GM23338 (cell line): ENCODE measurements at regions not wholly inside any gene's neighbourhood (a gene's known extent, or its start where the extent isn't known, plus 50 kb on each side); places are given as distances from the start of the nearest gene placed in this dataset.

ENCODE experiments used
- ATAC-seq: fragments of 200-7000 bp; cut with Tn5 transposase; 3 replicates; pipeline ENCODE4 v1.9.1; 2020
- DNase-seq: peaks from one replicate; pipeline ENCODE4 v3.0.0-alpha.2; 2015; ENCODE audit warnings: low spot score
- H2AFZ ChIP-seq: fragments of 200-600 bp; sonication (generic); 2 replicates; pipeline ENCODE4 v1.8.0; 2016; ENCODE audit warnings: antibody characterized with exemption, mild to moderate bottlenecking, moderate library complexity
- H3F3A ChIP-seq: fragments of 200-600 bp; sonication (generic); replicated peaks from 2 replicates; pipeline ENCODE4 v1.8.0; 2017; ENCODE audit warnings: antibody characterized with exemption, mixed run types, low read depth
- H3K27ac ChIP-seq: fragments of 200-600 bp; sonication (generic); 2 replicates; pipeline ENCODE4 v1.6.1; 2016; ENCODE audit warnings: low read depth
- H3K27me3 ChIP-seq: fragments of 200-600 bp; sonication (generic); 2 replicates; pipeline ENCODE4 v1.8.0; 2016; ENCODE audit warnings: mild to moderate bottlenecking, mixed run types, moderate library complexity; ENCODE audit not compliant: insufficient read depth
- H3K36me3 ChIP-seq: fragments of 200-600 bp; sonication (generic); 2 replicates; pipeline ENCODE4 v1.8.0; 2016; ENCODE audit warnings: mild to moderate bottlenecking; ENCODE audit not compliant: insufficient read depth
- H3K4me1 ChIP-seq: fragments of 200-600 bp; sonication (generic); 2 replicates; pipeline ENCODE4 v1.8.0; 2016; ENCODE audit warnings: mild to moderate bottlenecking, moderate library complexity; ENCODE audit not compliant: insufficient read depth
- H3K4me2 ChIP-seq: fragments of 200-600 bp; sonication (generic); 2 replicates; pipeline ENCODE4 v1.7.1; 2017; ENCODE audit warnings: mixed run types
- H3K4me3 ChIP-seq: fragments of 200-600 bp; sonication (generic); 2 replicates; pipeline ENCODE4 v1.6.1; 2016; ENCODE audit warnings: mixed run types
- H3K79me2 ChIP-seq: fragments of 200-600 bp; sonication (generic); replicated peaks from 2 replicates; pipeline ENCODE4 v1.8.0; 2017; ENCODE audit warnings: mild to moderate bottlenecking; ENCODE audit not compliant: insufficient read depth
- H3K9me2 ChIP-seq: fragments of 200-600 bp; sonication (generic); 2 replicates; pipeline ENCODE4 v1.8.0; 2017; ENCODE audit not compliant: insufficient read depth
- H4K20me1 ChIP-seq: fragments of 200-600 bp; sonication (generic); replicated peaks from 2 replicates; pipeline ENCODE4 v1.8.0; 2017; ENCODE audit warnings: mild to moderate bottlenecking; ENCODE audit not compliant: insufficient read depth
- H3K27ac Mint-ChIP-seq: 2 replicates; pipeline ENCODE4 v1.8.0; 2020; ENCODE audit warnings: inconsistent platforms, mild to moderate bottlenecking, moderate library complexity, mixed read lengths
- H3K27me3 Mint-ChIP-seq: 3 replicates; pipeline ENCODE4 v1.8.0; 2022; ENCODE audit warnings: low read depth, mild to moderate bottlenecking, moderate library complexity, mixed read lengths, inconsistent platforms; ENCODE audit not compliant: insufficient read depth, poor library complexity
- H3K36me3 Mint-ChIP-seq: 3 replicates; pipeline ENCODE4 v1.8.0; 2021; ENCODE audit warnings: low read depth, mild to moderate bottlenecking, inconsistent platforms, moderate library complexity, mixed read lengths
- H3K4me1 Mint-ChIP-seq: 3 replicates; pipeline ENCODE4 v1.8.0; 2020; ENCODE audit warnings: mild to moderate bottlenecking, inconsistent platforms, mixed read lengths
- H3K4me3 Mint-ChIP-seq: 3 replicates; pipeline ENCODE4 v1.8.0; 2021; ENCODE audit warnings: moderate library complexity, mild to moderate bottlenecking, inconsistent platforms, mixed read lengths
- H3K9me3 Mint-ChIP-seq: 3 replicates; pipeline ENCODE4 v1.8.0; 2020; ENCODE audit warnings: moderate library complexity, mild to moderate bottlenecking, inconsistent platforms, mixed read lengths
- EZH2phosphoT487 ChIP-seq: fragments of 200-600 bp; sonication (generic); IDR thresholded peaks from one replicate; pipeline ENCODE4 v1.8.1; 2018; ENCODE audit warnings: antibody characterized with exemption; ENCODE audit not compliant: unreplicated experiment
- NANOG ChIP-seq: IDR thresholded peaks from 2 replicates; pipeline ENCODE4 v1.6.1; 2016; ENCODE audit warnings: antibody characterized with exemption, borderline replicate concordance
- POLR2AphosphoS5 ChIP-seq: IDR thresholded peaks from 2 replicates; pipeline ENCODE4 v1.6.1; 2016; ENCODE audit warnings: antibody characterized with exemption, low read depth
- ZNF114 ChIP-seq: fragments of 250-450 bp; sonication (Bioruptor Pico); IDR thresholded peaks from 2 replicates; pipeline ENCODE4 v1.5.0; 2020; ENCODE audit warnings: mild to moderate bottlenecking, moderate library complexity
- TF ChIP-seq, protein P1 (sequence below): IDR thresholded peaks from one replicate; pipeline ENCODE4 v1.6.1; 2018; ENCODE audit warnings: antibody characterized with exemption; ENCODE audit not compliant: unreplicated experiment
- TF ChIP-seq, protein P2 (sequence below): fragments of 250-450 bp; sonication (Bioruptor Pico); IDR thresholded peaks from 2 replicates; pipeline ENCODE4 v1.5.0; 2020; ENCODE audit warnings: mild to moderate bottlenecking, moderate library complexity
- TF ChIP-seq, protein P3 (sequence below): IDR thresholded peaks from 2 replicates; pipeline ENCODE4 v1.6.1; 2016; ENCODE audit warnings: antibody characterized with exemption

DNA sequence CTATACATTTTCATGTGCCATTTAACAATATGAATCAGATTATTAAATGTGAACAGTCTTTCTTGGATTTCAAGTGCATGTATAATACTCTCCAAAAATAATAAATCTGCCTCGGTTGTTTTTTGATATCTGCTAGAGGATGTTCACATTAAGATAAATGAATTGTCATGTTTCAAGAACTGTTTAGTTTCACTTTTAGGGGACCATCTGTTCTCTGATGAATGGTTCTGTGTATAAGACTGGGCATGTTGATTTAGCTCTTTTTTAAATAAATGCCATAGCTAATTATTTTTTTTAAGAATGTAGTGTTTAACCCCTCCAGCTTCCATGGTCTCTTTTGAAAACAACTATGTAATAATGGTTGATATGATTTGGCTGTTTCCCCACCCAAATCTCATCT, 1245.1 kb upstream of the ADGRL4 start (continued):
- TF ChIP-seq, protein P1, sequence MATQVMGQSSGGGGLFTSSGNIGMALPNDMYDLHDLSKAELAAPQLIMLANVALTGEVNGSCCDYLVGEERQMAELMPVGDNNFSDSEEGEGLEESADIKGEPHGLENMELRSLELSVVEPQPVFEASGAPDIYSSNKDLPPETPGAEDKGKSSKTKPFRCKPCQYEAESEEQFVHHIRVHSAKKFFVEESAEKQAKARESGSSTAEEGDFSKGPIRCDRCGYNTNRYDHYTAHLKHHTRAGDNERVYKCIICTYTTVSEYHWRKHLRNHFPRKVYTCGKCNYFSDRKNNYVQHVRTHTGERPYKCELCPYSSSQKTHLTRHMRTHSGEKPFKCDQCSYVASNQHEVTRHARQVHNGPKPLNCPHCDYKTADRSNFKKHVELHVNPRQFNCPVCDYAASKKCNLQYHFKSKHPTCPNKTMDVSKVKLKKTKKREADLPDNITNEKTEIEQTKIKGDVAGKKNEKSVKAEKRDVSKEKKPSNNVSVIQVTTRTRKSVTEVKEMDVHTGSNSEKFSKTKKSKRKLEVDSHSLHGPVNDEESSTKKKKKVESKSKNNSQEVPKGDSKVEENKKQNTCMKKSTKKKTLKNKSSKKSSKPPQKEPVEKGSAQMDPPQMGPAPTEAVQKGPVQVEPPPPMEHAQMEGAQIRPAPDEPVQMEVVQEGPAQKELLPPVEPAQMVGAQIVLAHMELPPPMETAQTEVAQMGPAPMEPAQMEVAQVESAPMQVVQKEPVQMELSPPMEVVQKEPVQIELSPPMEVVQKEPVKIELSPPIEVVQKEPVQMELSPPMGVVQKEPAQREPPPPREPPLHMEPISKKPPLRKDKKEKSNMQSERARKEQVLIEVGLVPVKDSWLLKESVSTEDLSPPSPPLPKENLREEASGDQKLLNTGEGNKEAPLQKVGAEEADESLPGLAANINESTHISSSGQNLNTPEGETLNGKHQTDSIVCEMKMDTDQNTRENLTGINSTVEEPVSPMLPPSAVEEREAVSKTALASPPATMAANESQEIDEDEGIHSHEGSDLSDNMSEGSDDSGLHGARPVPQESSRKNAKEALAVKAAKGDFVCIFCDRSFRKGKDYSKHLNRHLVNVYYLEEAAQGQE, result no peak
- TF ChIP-seq ZNF114 (CRISPR knock-in tag) (no peak), POLR2AphosphoS5 (no peak)

DNA sequence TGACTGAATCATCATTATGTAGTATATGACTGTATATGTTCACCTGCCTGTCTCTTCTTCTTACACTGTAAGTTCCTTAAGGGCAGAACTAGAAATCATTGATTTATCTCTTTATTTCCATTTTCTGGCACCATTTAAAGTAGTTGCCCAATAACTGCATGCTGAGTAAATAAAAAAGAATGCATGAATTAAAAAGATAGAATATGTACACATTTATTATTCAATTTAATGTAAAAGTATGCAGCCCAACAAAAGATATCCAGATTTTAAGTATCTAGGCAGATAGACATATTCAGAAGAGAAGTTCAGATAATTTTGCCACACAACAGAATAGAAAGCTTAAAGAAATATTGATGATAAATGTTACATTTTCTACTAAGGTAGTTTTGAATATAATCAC, 1244.6 kb upstream of the ADGRL4 start:
- Histone ChIP-seq H3K79me2 (no peaks in the 10 kb centered on the region), H3K4me2 (no peak overlapping the region), H3K9me2 (peaks cover 6% of the 10 kb centered on the region; the same call in 1 of the 2 replicates), H3K27ac (no peak overlapping the region), H3K36me3 (no peaks in the 10 kb centered on the region), H2AFZ (no peak overlapping the region), H4K20me1 (no peaks in the 10 kb centered on the region), H3K4me3 (no peak overlapping the region), H3F3A (no peaks in the 10 kb centered on the region), H3K4me1 (no peaks in the 10 kb centered on the region), H3K27me3 (no peaks in the 10 kb centered on the region)
- H3K4me1 Mint-ChIP-seq, result no peaks in the 10 kb centered on the region
- DNase-seq (no peak), ATAC-seq (no peak)
- H3K27me3 Mint-ChIP-seq, result no peaks in the 10 kb centered on the region
- no peak overlapping the region for H3K4me3 Mint-ChIP-seq
- TF ChIP-seq, protein P2, sequence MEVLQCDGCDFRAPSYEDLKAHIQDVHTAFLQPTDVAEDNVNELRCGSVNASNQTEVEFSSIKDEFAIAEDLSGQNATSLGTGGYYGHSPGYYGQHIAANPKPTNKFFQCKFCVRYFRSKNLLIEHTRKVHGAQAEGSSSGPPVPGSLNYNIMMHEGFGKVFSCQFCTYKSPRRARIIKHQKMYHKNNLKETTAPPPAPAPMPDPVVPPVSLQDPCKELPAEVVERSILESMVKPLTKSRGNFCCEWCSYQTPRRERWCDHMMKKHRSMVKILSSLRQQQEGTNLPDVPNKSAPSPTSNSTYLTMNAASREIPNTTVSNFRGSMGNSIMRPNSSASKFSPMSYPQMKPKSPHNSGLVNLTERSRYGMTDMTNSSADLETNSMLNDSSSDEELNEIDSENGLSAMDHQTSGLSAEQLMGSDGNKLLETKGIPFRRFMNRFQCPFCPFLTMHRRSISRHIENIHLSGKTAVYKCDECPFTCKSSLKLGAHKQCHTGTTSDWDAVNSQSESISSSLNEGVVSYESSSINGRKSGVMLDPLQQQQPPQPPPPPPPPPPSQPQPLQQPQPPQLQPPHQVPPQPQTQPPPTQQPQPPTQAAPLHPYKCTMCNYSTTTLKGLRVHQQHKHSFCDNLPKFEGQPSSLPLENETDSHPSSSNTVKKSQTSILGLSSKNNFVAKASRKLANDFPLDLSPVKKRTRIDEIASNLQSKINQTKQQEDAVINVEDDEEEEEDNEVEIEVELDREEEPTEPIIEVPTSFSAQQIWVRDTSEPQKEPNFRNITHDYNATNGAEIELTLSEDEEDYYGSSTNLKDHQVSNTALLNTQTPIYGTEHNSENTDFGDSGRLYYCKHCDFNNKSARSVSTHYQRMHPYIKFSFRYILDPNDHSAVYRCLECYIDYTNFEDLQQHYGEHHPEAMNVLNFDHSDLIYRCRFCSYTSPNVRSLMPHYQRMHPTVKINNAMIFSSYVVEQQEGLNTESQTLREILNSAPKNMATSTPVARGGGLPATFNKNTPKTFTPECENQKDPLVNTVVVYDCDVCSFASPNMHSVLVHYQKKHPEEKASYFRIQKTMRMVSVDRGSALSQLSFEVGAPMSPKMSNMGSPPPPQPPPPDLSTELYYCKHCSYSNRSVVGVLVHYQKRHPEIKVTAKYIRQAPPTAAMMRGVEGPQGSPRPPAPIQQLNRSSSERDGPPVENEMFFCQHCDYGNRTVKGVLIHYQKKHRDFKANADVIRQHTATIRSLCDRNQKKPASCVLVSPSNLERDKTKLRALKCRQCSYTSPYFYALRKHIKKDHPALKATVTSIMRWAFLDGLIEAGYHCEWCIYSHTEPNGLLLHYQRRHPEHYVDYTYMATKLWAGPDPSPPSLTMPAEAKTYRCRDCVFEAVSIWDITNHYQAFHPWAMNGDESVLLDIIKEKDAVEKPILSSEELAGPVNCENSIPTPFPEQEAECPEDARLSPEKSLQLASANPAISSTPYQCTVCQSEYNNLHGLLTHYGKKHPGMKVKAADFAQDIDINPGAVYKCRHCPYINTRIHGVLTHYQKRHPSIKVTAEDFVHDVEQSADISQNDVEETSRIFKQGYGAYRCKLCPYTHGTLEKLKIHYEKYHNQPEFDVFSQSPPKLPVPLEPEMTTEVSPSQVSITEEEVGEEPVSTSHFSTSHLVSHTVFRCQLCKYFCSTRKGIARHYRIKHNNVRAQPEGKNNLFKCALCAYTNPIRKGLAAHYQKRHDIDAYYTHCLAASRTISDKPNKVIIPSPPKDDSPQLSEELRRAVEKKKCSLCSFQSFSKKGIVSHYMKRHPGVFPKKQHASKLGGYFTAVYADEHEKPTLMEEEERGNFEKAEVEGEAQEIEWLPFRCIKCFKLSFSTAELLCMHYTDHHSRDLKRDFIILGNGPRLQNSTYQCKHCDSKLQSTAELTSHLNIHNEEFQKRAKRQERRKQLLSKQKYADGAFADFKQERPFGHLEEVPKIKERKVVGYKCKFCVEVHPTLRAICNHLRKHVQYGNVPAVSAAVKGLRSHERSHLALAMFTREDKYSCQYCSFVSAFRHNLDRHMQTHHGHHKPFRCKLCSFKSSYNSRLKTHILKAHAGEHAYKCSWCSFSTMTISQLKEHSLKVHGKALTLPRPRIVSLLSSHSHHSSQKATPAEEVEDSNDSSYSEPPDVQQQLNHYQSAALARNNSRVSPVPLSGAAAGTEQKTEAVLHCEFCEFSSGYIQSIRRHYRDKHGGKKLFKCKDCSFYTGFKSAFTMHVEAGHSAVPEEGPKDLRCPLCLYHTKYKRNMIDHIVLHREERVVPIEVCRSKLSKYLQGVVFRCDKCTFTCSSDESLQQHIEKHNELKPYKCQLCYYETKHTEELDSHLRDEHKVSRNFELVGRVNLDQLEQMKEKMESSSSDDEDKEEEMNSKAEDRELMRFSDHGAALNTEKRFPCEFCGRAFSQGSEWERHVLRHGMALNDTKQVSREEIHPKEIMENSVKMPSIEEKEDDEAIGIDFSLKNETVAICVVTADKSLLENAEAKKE (CRISPR knock-in tag), result no peak
- TF ChIP-seq NANOG (no peak), EZH2phosphoT487 (no peak)
- TF ChIP-seq, protein P3, sequence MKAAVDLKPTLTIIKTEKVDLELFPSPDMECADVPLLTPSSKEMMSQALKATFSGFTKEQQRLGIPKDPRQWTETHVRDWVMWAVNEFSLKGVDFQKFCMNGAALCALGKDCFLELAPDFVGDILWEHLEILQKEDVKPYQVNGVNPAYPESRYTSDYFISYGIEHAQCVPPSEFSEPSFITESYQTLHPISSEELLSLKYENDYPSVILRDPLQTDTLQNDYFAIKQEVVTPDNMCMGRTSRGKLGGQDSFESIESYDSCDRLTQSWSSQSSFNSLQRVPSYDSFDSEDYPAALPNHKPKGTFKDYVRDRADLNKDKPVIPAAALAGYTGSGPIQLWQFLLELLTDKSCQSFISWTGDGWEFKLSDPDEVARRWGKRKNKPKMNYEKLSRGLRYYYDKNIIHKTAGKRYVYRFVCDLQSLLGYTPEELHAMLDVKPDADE, result no peak
- H3K27ac Mint-ChIP-seq, result no peak overlapping the region
- H3K9me3 Mint-ChIP-seq, result peaks cover 15% of the 10 kb centered on the region
- peaks cover 6% of the 10 kb centered on the region; the same call in 2 of the 3 replicates for H3K36me3 Mint-ChIP-seq
